HFF-Myc (cell line): ENCODE measurements at regions not wholly inside any gene's neighbourhood (a gene's known extent, or its start where the extent isn't known, plus 50 kb on each side); places are given as distances from the start of the nearest gene placed in this dataset.

ENCODE experiments used
- DNase-seq: peaks from one replicate; pipeline ENCODE4 v3.0.0-alpha.2; 2011; ENCODE audit warnings: low read depth; ENCODE audit errors: extremely low read depth
- H3K4me3 ChIP-seq: replicated peaks from 2 replicates; pipeline ENCODE4 v1.5.1; 2011; ENCODE audit warnings: low read depth, mild to moderate bottlenecking, control low read depth, low read length
- CTCF ChIP-seq: IDR thresholded peaks from 2 replicates; pipeline ENCODE4 v1.5.1; 2012; ENCODE audit warnings: mild to moderate bottlenecking, low read depth, low read length, control low read depth; ENCODE audit errors: missing control alignments

GRCh38 chr10:124265391-124265745 lies 153.4 kb downstream of the OAT start:
- DNase-seq = no peak
- TF ChIP-seq CTCF = no peak
- H3K4me3 ChIP-seq = no peak overlapping the region

- TF ChIP-seq CTCF = no peak
- H3K4me3 ChIP-seq = no peak overlapping the region
- no peak for DNase-seq
Measured at GRCh38 chr10:124264711-124265390, 153.9 kb downstream of the OAT start.

GRCh38 chr10:124264271-124264670 lies 154.5 kb downstream of the OAT start:
- no peak for TF ChIP-seq CTCF
- H3K4me3 ChIP-seq = no peak overlapping the region

GRCh38 chr10:124263726-124264125 lies 155.0 kb downstream of the OAT start:
- TF ChIP-seq CTCF = no peak
- no peak overlapping the region for H3K4me3 ChIP-seq
- DNase-seq = no peak

More at GRCh38 chr10:124264271-124264670, 154.5 kb downstream of the OAT start:
- no peak for DNase-seq

GRCh38 chr10:124262971-124263370 lies 155.8 kb downstream of the OAT start:
- no peak for TF ChIP-seq CTCF
- DNase-seq = no peak
- no peak overlapping the region for H3K4me3 ChIP-seq

- H3K4me3 ChIP-seq = no peak overlapping the region
- no peak for DNase-seq
- TF ChIP-seq CTCF = no peak
Measured at GRCh38 chr10:124262234-124262865, 156.4 kb downstream of the OAT start.
